GM12878 (cell line): ENCODE measurements at regions not wholly inside any gene's neighbourhood (a gene's known extent, or its start where the extent isn't known, plus 50 kb on each side); places are given as distances from the start of the nearest gene placed in this dataset.

Source experiments
- ATAC-seq: fragments of 200-7000 bp; cut with Tn5 transposase; 3 replicates; pipeline ENCODE4 v1.9.1; 2020; ENCODE audit warnings: mild to moderate bottlenecking, moderate library complexity
- BruUV-seq: library from RNA; stranded (reverse); fragments of 400-500 nt; replicated peaks from 2 replicates; lab custom pipeline; 2021; lab: Mats Ljungman, UMichigan
- CTCF ChIA-PET: fragments of 300-600 bp; sonication (Branson Sonifier 250); formaldehyde crosslinking; extraction: SDS; loops from one replicate; lab custom pipeline; 2021; ENCODE audit warnings: inconsistent platforms; lab: Yijun Ruan, JAX
- POLR2A ChIA-PET: fragments of 350-600 bp; formaldehyde crosslinking; extraction: SDS; loops from one replicate; lab custom pipeline; 2021; ENCODE audit warnings: inconsistent platforms; lab: Charles Lee
- RAD21 ChIA-PET: fragments of 300-600 bp; sonication (Branson Sonifier 250); formaldehyde crosslinking; loops from one replicate; lab custom pipeline; 2023; ENCODE audit warnings: antibody characterized with exemption; ENCODE audit not compliant: unreplicated experiment; lab: Charles Lee
- SMC1A ChIA-PET: fragments of 300-600 bp; sonication (Branson Sonifier 250); formaldehyde crosslinking; loops from one replicate; lab custom pipeline; 2023; ENCODE audit not compliant: unreplicated experiment, uncharacterized antibody; lab: Charles Lee
- DNase-seq: peaks from one replicate; pipeline ENCODE4 v3.0.0-alpha.2; 2011; ENCODE audit warnings: low read depth, low spot score
- FAIRE-seq: peaks from 3 replicates; lab custom pipeline; 2011; peaks lifted over from hg19 to GRCh38; lab: Jason Lieb, UNC
- H2AFZ ChIP-seq: 2 replicates; pipeline ENCODE4 v1.6.0; 2011; ENCODE audit warnings: low read depth, low read length, control low read depth; ENCODE audit not compliant: control insufficient read depth
- H3K27ac ChIP-seq: 2 replicates; pipeline ENCODE4 v1.5.1; 2011; ENCODE audit warnings: control low read depth; ENCODE audit not compliant: control insufficient read depth, insufficient read depth
- H3K27me3 ChIP-seq, 2 experiments: replicated peaks in 1 of 2; 2 replicates each; pipeline versions ENCODE4 v1.6.0 to v1.6.1; 2011; ENCODE audit warnings: low read length in 1 of 2; ENCODE audit not compliant: control insufficient read depth in 2 of 2, insufficient read depth in 2 of 2
- H3K36me3 ChIP-seq, 2 experiments: 2 replicates each; pipeline ENCODE4 v1.5.1; 2011; ENCODE audit warnings: low read length in 1 of 2; ENCODE audit not compliant: control insufficient read depth in 2 of 2, insufficient read depth in 2 of 2
- H3K4me1 ChIP-seq: 2 replicates; pipeline ENCODE4 v1.6.1; 2011; ENCODE audit warnings: mild to moderate bottlenecking, low read length, moderate library complexity, mixed read lengths; ENCODE audit not compliant: control insufficient read depth, insufficient read depth
- H3K4me2 ChIP-seq: 2 replicates; pipeline ENCODE4 v1.6.0; 2011; ENCODE audit warnings: control low read depth; ENCODE audit not compliant: control insufficient read depth, insufficient read depth
- H3K4me3 ChIP-seq: fragments of 200-600 bp; sonication (generic); 2 replicates; pipeline ENCODE4 v1.5.1; 2016
- H3K79me2 ChIP-seq: 2 replicates; pipeline ENCODE4 v1.6.0; 2011; ENCODE audit warnings: low read length; ENCODE audit not compliant: control insufficient read depth, insufficient read depth
- H3K9ac ChIP-seq: 2 replicates; pipeline ENCODE4 v1.8.0; 2011; ENCODE audit warnings: low read length, control low read depth, mixed read lengths; ENCODE audit not compliant: control insufficient read depth, insufficient read depth
- H3K9me3 ChIP-seq: replicated peaks from 3 replicates; pipeline ENCODE4 v1.5.1; 2011; ENCODE audit warnings: mild to moderate bottlenecking, low read length; ENCODE audit not compliant: control insufficient read depth, insufficient read depth
- H4K20me1 ChIP-seq: 2 replicates; pipeline ENCODE4 v1.6.0; 2011; ENCODE audit not compliant: control insufficient read depth, insufficient read depth
- ATF7 ChIP-seq: fragments of 450-650 bp; IDR thresholded peaks from 2 replicates; pipeline ENCODE4 v1.6.1; 2016; ENCODE audit warnings: low read depth, mild to moderate bottlenecking
- GABPA ChIP-seq: IDR thresholded peaks from 2 replicates; pipeline ENCODE4 v1.6.1; 2014; ENCODE audit warnings: antibody characterized with exemption, low read depth, mild to moderate bottlenecking, inconsistent platforms
- MAX ChIP-seq: IDR thresholded peaks from 2 replicates; pipeline ENCODE4 v1.6.1; 2012; ENCODE audit warnings: low read depth, low read length, improper control_type of control experiment
- MYC ChIP-seq: IDR thresholded peaks from 2 replicates; pipeline ENCODE4 v1.6.1; 2011; ENCODE audit warnings: mild to moderate bottlenecking, low read length, moderate library complexity, inconsistent platforms; ENCODE audit not compliant: insufficient read depth, insufficient replicate concordance, insufficient read length, severe bottlenecking
- SP1 ChIP-seq: IDR thresholded peaks from one replicate; pipeline ENCODE4 v1.6.1; 2011; ENCODE audit warnings: low read depth, low read length
- USF1 ChIP-seq: IDR thresholded peaks from 2 replicates; pipeline ENCODE4 v1.6.1; 2011; ENCODE audit warnings: borderline replicate concordance, low read depth, mild to moderate bottlenecking, moderate library complexity, mixed read lengths, low read length; ENCODE audit not compliant: insufficient read depth; ENCODE audit errors: extremely low read length
- YBX1 ChIP-seq: fragments of 450-650 bp; IDR thresholded peaks from 2 replicates; pipeline ENCODE4 v1.6.1; 2016; ENCODE audit warnings: antibody characterized with exemption
- in situ Hi-C: fragments of 300-500 bp; cut with MboI; formaldehyde crosslinking; loops from 9 replicates; pipeline ENCODE4 v1.14.3; 2018; ENCODE audit warnings: mixed read lengths
- intact Hi-C: fragments of 100-400 bp; cut with micrococcal nuclease; formaldehyde crosslinking; loops from one replicate; pipeline ENCODE4 v1.14.2; 2022; ENCODE audit not compliant: unreplicated experiment
- TF ChIP-seq, protein P1 (sequence below): fragments of 450-650 bp; IDR thresholded peaks from 2 replicates; pipeline ENCODE4 v1.6.1; 2017; ENCODE audit warnings: mild to moderate bottlenecking

GRCh38 chr7:89500084-89500483 is 654.2 kb upstream of the STEAP1 start (continued):
- TF ChIP-seq SP1 (no peak), MYC (no peak), GABPA (no peak), YBX1 (no peak)
- TF ChIP-seq, all 136 proteins: peak for 0

DNA sequence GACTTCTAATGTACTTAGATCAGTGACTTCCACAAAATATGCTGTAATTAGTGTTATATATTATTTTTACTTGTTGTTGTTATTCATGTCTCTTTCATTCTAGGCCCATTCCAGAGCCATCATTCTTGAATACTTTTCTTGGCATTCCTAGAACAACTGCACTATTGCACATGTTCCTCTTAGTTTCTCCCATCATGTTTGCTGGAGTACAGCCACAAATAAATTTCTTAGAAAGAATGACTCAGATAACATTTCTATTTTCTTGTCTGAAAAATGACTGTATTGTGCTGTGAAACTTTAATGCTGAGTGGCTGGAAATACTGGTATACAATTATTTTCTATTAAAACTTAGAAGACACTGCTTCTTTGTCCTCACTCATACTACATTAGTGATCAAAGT is 651.0 kb upstream of the STEAP1 start:
- Histone ChIP-seq H3K4me2 (no peak overlapping the region), H3K9me3 (no peaks in the 10 kb centered on the region), H3K4me3 (no peak overlapping the region), H3K4me1 (no peaks in the 10 kb centered on the region), H3K27ac (no peak overlapping the region), H2AFZ (no peak overlapping the region), H3K36me3 (no peaks in the 10 kb centered on the region), H3K79me2 (no peaks in the 10 kb centered on the region), H3K9ac (no peak overlapping the region), H3K27me3 (no peaks in the 10 kb centered on the region), H4K20me1 (no peaks in the 10 kb centered on the region)
- intact Hi-C loops, result no loop called here
- TF ChIP-seq, protein P1, sequence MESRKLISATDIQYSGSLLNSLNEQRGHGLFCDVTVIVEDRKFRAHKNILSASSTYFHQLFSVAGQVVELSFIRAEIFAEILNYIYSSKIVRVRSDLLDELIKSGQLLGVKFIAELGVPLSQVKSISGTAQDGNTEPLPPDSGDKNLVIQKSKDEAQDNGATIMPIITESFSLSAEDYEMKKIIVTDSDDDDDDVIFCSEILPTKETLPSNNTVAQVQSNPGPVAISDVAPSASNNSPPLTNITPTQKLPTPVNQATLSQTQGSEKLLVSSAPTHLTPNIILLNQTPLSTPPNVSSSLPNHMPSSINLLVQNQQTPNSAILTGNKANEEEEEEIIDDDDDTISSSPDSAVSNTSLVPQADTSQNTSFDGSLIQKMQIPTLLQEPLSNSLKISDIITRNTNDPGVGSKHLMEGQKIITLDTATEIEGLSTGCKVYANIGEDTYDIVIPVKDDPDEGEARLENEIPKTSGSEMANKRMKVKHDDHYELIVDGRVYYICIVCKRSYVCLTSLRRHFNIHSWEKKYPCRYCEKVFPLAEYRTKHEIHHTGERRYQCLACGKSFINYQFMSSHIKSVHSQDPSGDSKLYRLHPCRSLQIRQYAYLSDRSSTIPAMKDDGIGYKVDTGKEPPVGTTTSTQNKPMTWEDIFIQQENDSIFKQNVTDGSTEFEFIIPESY, result no peak
- TF ChIP-seq ATF7, result no peak
- TF ChIP-seq USF1, result no peak
- TF ChIP-seq MAX, result no peak
- TF ChIP-seq YBX1, result no peak
- in situ Hi-C loops, result no loop called here
- RAD21 ChIA-PET, result no interaction called here
- FAIRE-seq (no peak), ATAC-seq (no peak), DNase-seq (no peak)
- POLR2A ChIA-PET, result no interaction called here
- SMC1A ChIA-PET, result no interaction called here
- CTCF ChIA-PET, result no interaction called here
- BruUV-seq, result no TSS peak
